A673 (cell line): ENCODE measurements at regions not wholly inside any gene's neighbourhood (a gene's known extent, or its start where the extent isn't known, plus 50 kb on each side); places are given as distances from the start of the nearest gene placed in this dataset.

Source experiments
- EZH2 ChIP-seq: fragments of 200-600 bp; sonication (generic); IDR thresholded peaks from 2 replicates; pipeline ENCODE4 v1.6.1; 2017; ENCODE audit warnings: borderline replicate concordance, low read depth, mild to moderate bottlenecking, mixed read lengths, antibody characterized with exemption, low read length; ENCODE audit not compliant: poor library complexity, severe bottlenecking
- TF ChIP-seq, protein P1 (sequence below): fragments of 300-800, 200-600 bp; sonication (generic); conservative IDR thresholded peaks from 2 replicates; pipeline ENCODE4 v1.5.1; 2017; ENCODE audit warnings: low read depth, mild to moderate bottlenecking, antibody characterized with exemption, low read length, moderate library complexity, mixed read lengths

DNA sequence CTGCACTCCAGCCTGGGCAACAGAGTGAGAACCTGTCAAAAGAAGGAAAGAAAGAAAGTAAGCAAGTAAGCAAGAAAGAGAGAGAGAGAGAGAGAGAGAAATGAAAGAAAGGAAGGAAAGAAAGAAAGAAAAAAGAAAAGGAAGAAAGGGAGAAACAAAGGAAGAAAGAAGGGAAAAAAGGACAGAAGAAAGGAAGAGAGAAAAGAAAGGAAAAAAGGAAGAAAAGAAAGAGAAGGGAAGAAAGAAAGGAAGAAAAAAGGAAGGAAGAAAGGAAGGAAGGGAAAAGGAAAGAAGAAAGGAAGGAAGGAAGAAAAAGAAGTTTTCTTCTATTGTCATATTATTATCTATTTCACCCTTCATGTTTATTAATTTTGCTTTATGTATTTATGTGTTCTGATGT lies 251.1 kb upstream of the CD180 start:
- TF ChIP-seq, protein P1, sequence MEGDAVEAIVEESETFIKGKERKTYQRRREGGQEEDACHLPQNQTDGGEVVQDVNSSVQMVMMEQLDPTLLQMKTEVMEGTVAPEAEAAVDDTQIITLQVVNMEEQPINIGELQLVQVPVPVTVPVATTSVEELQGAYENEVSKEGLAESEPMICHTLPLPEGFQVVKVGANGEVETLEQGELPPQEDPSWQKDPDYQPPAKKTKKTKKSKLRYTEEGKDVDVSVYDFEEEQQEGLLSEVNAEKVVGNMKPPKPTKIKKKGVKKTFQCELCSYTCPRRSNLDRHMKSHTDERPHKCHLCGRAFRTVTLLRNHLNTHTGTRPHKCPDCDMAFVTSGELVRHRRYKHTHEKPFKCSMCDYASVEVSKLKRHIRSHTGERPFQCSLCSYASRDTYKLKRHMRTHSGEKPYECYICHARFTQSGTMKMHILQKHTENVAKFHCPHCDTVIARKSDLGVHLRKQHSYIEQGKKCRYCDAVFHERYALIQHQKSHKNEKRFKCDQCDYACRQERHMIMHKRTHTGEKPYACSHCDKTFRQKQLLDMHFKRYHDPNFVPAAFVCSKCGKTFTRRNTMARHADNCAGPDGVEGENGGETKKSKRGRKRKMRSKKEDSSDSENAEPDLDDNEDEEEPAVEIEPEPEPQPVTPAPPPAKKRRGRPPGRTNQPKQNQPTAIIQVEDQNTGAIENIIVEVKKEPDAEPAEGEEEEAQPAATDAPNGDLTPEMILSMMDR, result no peak
- no peak for TF ChIP-seq EZH2
